Pancreas (tissue), 10 donors: ENCODE measurements at regions not wholly inside any gene's neighbourhood (a gene's known extent, or its start where the extent isn't known, plus 50 kb on each side); places are given as distances from the start of the nearest gene placed in this dataset.

Source experiments
- ATAC-seq, 4 donors: fragments of 200-7000 bp; cut with Tn5 transposase; one replicate each; pipeline versions ENCODE4 v1.8.0 to v1.9.1; 2020; ENCODE audit warnings: mild to moderate bottlenecking in 4 of 4, moderate library complexity in 4 of 4
- DNase-seq, 6 donors: peaks; one replicate each; pipeline ENCODE4 v3.0.0-alpha.2; 2020
- FAIRE-seq: peaks from 2 replicates; lab custom pipeline; 2012; peaks lifted over from hg19 to GRCh38; lab: Jason Lieb, UNC
- H3K27ac ChIP-seq, 4 donors: fragments of 200-600 bp; sonication (generic); 1 replicate in 3 of 4; 2 replicates in 1 of 4; pipeline versions ENCODE4 v1.5.0 to v1.8.0; 2020
- H3K27me3 ChIP-seq, 4 donors: fragments of 200-600 bp; one replicate each; pipeline ENCODE4 v1.8.0; 2021
- H3K36me3 ChIP-seq, 3 donors: fragments of 200-600 bp; sonication (generic) in 1 of 3; one replicate each; pipeline versions ENCODE4 v1.5.0 to v1.8.0; 2020 to 2021
- H3K4me1 ChIP-seq, 3 donors: fragments of 200-600 bp; one replicate each; pipeline ENCODE4 v1.8.0; 2021
- H3K4me3 ChIP-seq, 4 donors: fragments of 200-600 bp; sonication (generic) in 2 of 4; one replicate each; pipeline versions ENCODE4 v1.5.0 to v1.8.0; 2020 to 2021
- H3K9me3 ChIP-seq, 4 donors: fragments of 200-600 bp; one replicate each; pipeline ENCODE4 v1.8.0; 2021
- CTCF ChIP-seq, 4 donors: fragments of 200-600 bp; sonication (generic) in 3 of 4; IDR thresholded peaks; one replicate each; pipeline versions ENCODE4 v1.5.0 to v1.8.0; 2021; ENCODE audit warnings: antibody characterized with exemption in 4 of 4
- WGBS, 2 donors: extraction: QIAGEN DNeasy Blood & Tissue Kit; methylation state at CpG; one replicate each; pipeline ENCODE4 v1.1.7; 2013; 5-methylcytosine and 5-hydroxymethylcytosine counted together
- intact Hi-C, 3 donors: fragments of 100-400 bp; cut with DNase I; formaldehyde crosslinking; loops; one replicate each; pipeline versions ENCODE4 v1.11.1 to v1.14.2; 2022
- donor health status: healthy with polysubstance abuse.
- donor health status: DM: no; HTN: no; CAD: no; lungs with moderate emphysema.
- donor health status: DM: no; HTN: no; CAD: no.
- donor health status: control.
- donor health status: control.
- donor health status: Bipolar disorder and iron deficiency.
- donor health status: DM: yes; HTN: yes; CAD: no.
- donor health status: DM: no; HTN: no; CAD: no.
- donor health status: DM: no; HTN: no; CAD: no.
- donor health status: DM: yes; HTN: yes; CAD: no.

- no peak for ATAC-seq
- WGBS, 2 donors = 20 to 26% methylated on average over 3 of the region's 3 CpGs
- no peak for DNase-seq
- Histone ChIP-seq H3K36me3 (no peaks in the 10 kb centered on the region), H3K27me3 (no peaks in the 10 kb centered on the region), H3K27ac (no peak overlapping the region), H3K4me1 (no peaks in the 10 kb centered on the region), H3K9me3 (no peaks in the 10 kb centered on the region), H3K4me3 (no peak overlapping the region)
- TF ChIP-seq CTCF (IDR thresholded peaks at IDR 0.05) = no peak
- intact Hi-C loops = no loop called here
- FAIRE-seq = no peak
Measured at GRCh38 chr13:53436396-53436795, 407.8 kb downstream of the OLFM4 start.

- FAIRE-seq (no peak), DNase-seq (peak in 1 of 6 donors; percentile 49), ATAC-seq (no peak)
- Histone ChIP-seq H3K9me3 (no peaks in the 10 kb centered on the region), H3K36me3 (no peaks in the 10 kb centered on the region), H3K27me3 (no peaks in the 10 kb centered on the region), H3K4me1 (no peaks in the 10 kb centered on the region), H3K4me3 (no peak overlapping the region), H3K27ac (no peak overlapping the region)
- WGBS, 2 donors = 86 to 93% methylated on average over 17 to 19 of the region's 20 CpGs
- no peak for TF ChIP-seq CTCF (IDR thresholded peaks at IDR 0.05)
- intact Hi-C loops = no loop called here
Measured at GRCh38 chr13:53439439-53440225, 411.0 kb downstream of the OLFM4 start.

GRCh38 chr13:53442979-53443378 is 414.4 kb downstream of the OLFM4 start:
- TF ChIP-seq CTCF (IDR thresholded peaks at IDR 0.05) = no peak
- ATAC-seq = no peak
- Histone ChIP-seq H3K27ac (no peak overlapping the region), H3K36me3 (no peaks in the 10 kb centered on the region), H3K27me3 (no peaks in the 10 kb centered on the region), H3K4me1 (no peaks in the 10 kb centered on the region), H3K4me3 (no peak overlapping the region), H3K9me3 (no peaks in the 10 kb centered on the region)
- intact Hi-C loops = no loop called here
- FAIRE-seq = no peak
- DNase-seq = no peak
- 65 to 76% methylated on average over 5 of the region's 5 CpGs for WGBS, 2 donors

- DNase-seq = no peak
- no peaks in the 10 kb centered on the region for H3K9me3 ChIP-seq
- 64 to 70% methylated on average over 1 of the region's 1 CpG for WGBS, 2 donors
- H3K27ac ChIP-seq = no peak overlapping the region
- H3K4me1 ChIP-seq = no peaks in the 10 kb centered on the region
- TF ChIP-seq CTCF (IDR thresholded peaks at IDR 0.05) = no peak
- intact Hi-C loops = no loop called here
- H3K4me3 ChIP-seq = no peak overlapping the region
- H3K36me3 ChIP-seq = no peaks in the 10 kb centered on the region
- ATAC-seq = no peak
- no peak for FAIRE-seq
- no peaks in the 10 kb centered on the region for H3K27me3 ChIP-seq
Measured at GRCh38 chr13:53445686-53446085, 417.1 kb downstream of the OLFM4 start.

GRCh38 chr13:53447456-53447855 is 418.8 kb downstream of the OLFM4 start:
- intact Hi-C loops = no loop called here
- Histone ChIP-seq H3K27ac (no peak overlapping the region), H3K27me3 (no peaks in the 10 kb centered on the region), H3K36me3 (no peaks in the 10 kb centered on the region), H3K9me3 (no peaks in the 10 kb centered on the region), H3K4me3 (no peak overlapping the region), H3K4me1 (no peaks in the 10 kb centered on the region)
- FAIRE-seq = no peak
- whole genome bisulfite sequencing, 2 donors = 50 to 70% methylated on average over 4 of the region's 4 CpGs
- TF ChIP-seq CTCF (IDR thresholded peaks at IDR 0.05) = no peak
- no peak for DNase-seq
- no peak for ATAC-seq
